NB4 (cell line): ENCODE measurements at regions not wholly inside any gene's neighbourhood (a gene's known extent, or its start where the extent isn't known, plus 50 kb on each side); places are given as distances from the start of the nearest gene placed in this dataset.

Experiments
- DNase-seq: peaks from one replicate; pipeline ENCODE4 v3.0.0; 2010; ENCODE audit warnings: low read depth
- H3K4me3 ChIP-seq: one replicate; pipeline ENCODE4 v1.5.1; 2011; ENCODE audit warnings: mild to moderate bottlenecking, low read depth, low read length, moderate library complexity
- MYC ChIP-seq: IDR thresholded peaks from 2 replicates; pipeline ENCODE4 v1.6.1; 2011; ENCODE audit warnings: low read depth, low read length
- POLR2A ChIP-seq: IDR thresholded peaks from 2 replicates; pipeline ENCODE4 v1.6.1; 2011; ENCODE audit warnings: mild to moderate bottlenecking; ENCODE audit not compliant: insufficient read length; ENCODE audit errors: extremely low read depth
- TF ChIP-seq, protein P1 (sequence below): IDR thresholded peaks from 2 replicates; pipeline ENCODE4 v1.6.1; 2011; ENCODE audit warnings: low read depth, low read length
- TF ChIP-seq, protein P2 (sequence below): IDR thresholded peaks from one replicate; pipeline ENCODE4 v1.5.1; 2012; ENCODE audit warnings: low read depth, low read length

DNA sequence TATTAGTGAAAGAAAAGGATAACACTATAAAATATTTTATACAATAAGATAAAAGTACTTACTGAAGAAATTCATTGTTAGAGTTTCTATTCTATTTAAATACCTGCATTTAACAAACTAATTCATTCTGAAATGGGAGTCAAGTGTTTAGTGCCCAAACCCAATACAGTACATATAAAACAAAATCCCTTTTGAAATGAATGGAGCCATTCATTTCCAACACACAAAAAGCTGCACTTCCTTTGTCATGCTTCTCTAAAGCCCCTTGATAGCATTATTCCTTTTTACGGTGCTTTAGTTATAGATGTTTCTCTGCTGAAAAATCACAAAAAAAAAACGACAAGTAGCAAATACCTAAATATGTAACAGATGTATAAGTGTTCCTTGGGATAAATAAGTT, 596.3 kb downstream of the ZIC1 start:
- H3K4me3 ChIP-seq: no peak overlapping the region
- no peak for DNase-seq
- no peak for TF ChIP-seq POLR2A
- TF ChIP-seq MYC: no peak
- TF ChIP-seq, protein P1, sequence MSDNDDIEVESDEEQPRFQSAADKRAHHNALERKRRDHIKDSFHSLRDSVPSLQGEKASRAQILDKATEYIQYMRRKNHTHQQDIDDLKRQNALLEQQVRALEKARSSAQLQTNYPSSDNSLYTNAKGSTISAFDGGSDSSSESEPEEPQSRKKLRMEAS: no peak
- TF ChIP-seq, protein P2, sequence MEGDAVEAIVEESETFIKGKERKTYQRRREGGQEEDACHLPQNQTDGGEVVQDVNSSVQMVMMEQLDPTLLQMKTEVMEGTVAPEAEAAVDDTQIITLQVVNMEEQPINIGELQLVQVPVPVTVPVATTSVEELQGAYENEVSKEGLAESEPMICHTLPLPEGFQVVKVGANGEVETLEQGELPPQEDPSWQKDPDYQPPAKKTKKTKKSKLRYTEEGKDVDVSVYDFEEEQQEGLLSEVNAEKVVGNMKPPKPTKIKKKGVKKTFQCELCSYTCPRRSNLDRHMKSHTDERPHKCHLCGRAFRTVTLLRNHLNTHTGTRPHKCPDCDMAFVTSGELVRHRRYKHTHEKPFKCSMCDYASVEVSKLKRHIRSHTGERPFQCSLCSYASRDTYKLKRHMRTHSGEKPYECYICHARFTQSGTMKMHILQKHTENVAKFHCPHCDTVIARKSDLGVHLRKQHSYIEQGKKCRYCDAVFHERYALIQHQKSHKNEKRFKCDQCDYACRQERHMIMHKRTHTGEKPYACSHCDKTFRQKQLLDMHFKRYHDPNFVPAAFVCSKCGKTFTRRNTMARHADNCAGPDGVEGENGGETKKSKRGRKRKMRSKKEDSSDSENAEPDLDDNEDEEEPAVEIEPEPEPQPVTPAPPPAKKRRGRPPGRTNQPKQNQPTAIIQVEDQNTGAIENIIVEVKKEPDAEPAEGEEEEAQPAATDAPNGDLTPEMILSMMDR: no peak

GRCh38 chr3:148006508-148006907, 597.3 kb downstream of the ZIC1 start:
- DNase-seq: no peak
- TF ChIP-seq, protein P1: no peak
- TF ChIP-seq POLR2A: no peak
- TF ChIP-seq MYC: no peak
- TF ChIP-seq, protein P2: no peak

GRCh38 chr3:148008591-148008990, 599.4 kb downstream of the ZIC1 start:
- no peak overlapping the region for H3K4me3 ChIP-seq
- DNase-seq: no peak
- TF ChIP-seq MYC: no peak
- no peak for TF ChIP-seq POLR2A
- TF ChIP-seq, protein P1: no peak
- TF ChIP-seq, protein P2: no peak

More at GRCh38 chr3:148006508-148006907, 597.3 kb downstream of the ZIC1 start:
- H3K4me3 ChIP-seq: no peak overlapping the region

DNA sequence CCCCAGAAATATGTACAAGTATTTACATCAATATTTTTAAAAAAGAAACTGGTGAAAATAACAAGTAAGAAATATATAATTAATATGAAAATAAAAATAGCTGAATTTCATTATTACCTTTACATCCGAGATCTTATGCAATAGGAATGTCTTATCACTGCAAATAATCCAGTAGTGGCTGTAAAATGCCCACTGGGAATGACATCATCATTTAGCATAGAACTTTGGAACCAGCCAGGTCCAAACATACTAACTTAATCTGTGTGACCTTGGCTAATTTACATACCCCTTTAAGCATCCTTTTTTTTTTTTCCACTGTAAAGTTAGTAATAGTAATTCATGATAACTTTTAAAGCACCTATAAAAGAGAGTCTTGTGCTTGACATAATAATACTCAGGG, 611.7 kb downstream of the ZIC1 start:
- DNase-seq: no peak
- TF ChIP-seq, protein P1: no peak
- no peak for TF ChIP-seq POLR2A
- TF ChIP-seq, protein P2: no peak
- no peak for TF ChIP-seq MYC
- no peak overlapping the region for H3K4me3 ChIP-seq

DNA sequence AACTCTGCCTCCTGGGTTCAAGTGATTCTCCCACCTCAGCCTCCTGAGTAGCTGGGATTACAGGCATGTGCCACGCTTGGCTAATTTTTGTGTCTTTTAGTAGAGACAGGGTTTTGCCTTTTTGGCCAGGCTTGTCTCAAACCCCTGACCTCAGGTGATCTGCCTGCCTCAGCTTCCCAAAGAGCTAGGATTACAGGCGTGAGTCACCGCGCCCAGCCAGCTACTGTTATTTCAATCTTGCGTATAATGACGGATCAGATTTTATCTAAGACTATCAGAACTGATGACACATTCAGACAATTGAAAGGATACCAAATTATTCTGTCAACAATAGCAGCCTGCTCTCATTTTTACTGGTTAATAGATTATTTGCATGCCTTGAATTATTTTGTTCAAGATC, 612.2 kb downstream of the ZIC1 start:
- DNase-seq: no peak
- no peak overlapping the region for H3K4me3 ChIP-seq
- TF ChIP-seq MYC (no peak), POLR2A (no peak)
- TF ChIP-seq, protein P2: no peak
- TF ChIP-seq, protein P1: no peak

GRCh38 chr3:148023994-148024393, 614.8 kb downstream of the ZIC1 start:
- TF ChIP-seq, protein P1: no peak
- TF ChIP-seq, protein P2: no peak
- no peak for TF ChIP-seq POLR2A
- no peak for TF ChIP-seq MYC
- H3K4me3 ChIP-seq: no peak overlapping the region
- no peak for DNase-seq
